ENCODE measurements at regions not wholly inside any gene's neighbourhood (a gene's known extent, or its start where the extent isn't known, plus 50 kb on each side); places are given as distances from the start of the nearest gene placed in this dataset.

DNA sequence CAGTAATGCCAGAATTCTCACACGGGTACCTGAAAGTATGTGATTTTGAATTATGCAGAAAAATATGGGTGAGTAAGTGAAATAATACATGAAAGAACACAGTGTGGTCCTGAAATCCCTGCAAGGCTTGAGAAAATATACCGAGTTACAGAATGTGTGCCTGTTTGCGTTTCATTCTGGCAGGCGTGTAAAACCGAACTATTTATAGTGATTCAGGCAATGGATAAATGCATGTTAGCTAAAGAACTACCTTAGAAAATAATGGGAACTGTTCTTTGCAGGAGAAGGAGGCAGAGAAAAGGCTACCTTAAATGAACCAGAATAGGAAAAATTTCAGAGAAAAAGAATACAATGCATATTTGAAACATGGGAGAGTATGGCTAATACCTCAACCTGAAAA lies 145.8 kb upstream of the KCNQ5 start:
- TF ChIP-seq CTCF (IDR thresholded peaks at IDR 0.05): no peak
- TF ChIP-seq POLR2A (IDR thresholded peaks at IDR 0.05): no peak

All from lower leg skin (tissue), 3 donors.